D721Med (cell line): ENCODE measurements at regions not wholly inside any gene's neighbourhood (a gene's known extent, or its start where the extent isn't known, plus 50 kb on each side); places are given as distances from the start of the nearest gene placed in this dataset.

Source experiments
- DNase-seq: peaks from one replicate; pipeline ENCODE4 v3.0.0; 2011; ENCODE audit warnings: low spot score; ENCODE audit not compliant: insufficient read length
- FAIRE-seq: peaks from 2 replicates; lab custom pipeline; 2011; peaks lifted over from hg19 to GRCh38; lab: Jason Lieb, UNC
- CTCF ChIP-seq: IDR thresholded peaks from 2 replicates; pipeline ENCODE4 v1.5.1; 2012; ENCODE audit warnings: mild to moderate bottlenecking, control low read depth; ENCODE audit not compliant: insufficient read depth; ENCODE audit errors: missing control alignments

GRCh38 chr12:73361156-73361863 is 1089.1 kb downstream of the TRHDE start:
- DNase-seq (no peak), FAIRE-seq (no peak)
- no peak for TF ChIP-seq CTCF

GRCh38 chr12:73361864-73362230 is 1089.7 kb downstream of the TRHDE start:
- no peak for TF ChIP-seq CTCF
- no peak for DNase-seq
- no peak for FAIRE-seq

GRCh38 chr12:73362666-73363065 is 1090.5 kb downstream of the TRHDE start:
- DNase-seq (no peak), FAIRE-seq (no peak)
- no peak for TF ChIP-seq CTCF

- FAIRE-seq: no peak
- DNase-seq: no peak
- no peak for TF ChIP-seq CTCF
Observed at GRCh38 chr12:73372856-73373255, 1100.7 kb downstream of the TRHDE start.

- FAIRE-seq (no peak), DNase-seq (no peak)
- no peak for TF ChIP-seq CTCF
Observed at GRCh38 chr12:73374360-73374759, 1102.2 kb downstream of the TRHDE start.

GRCh38 chr12:73383584-73384222 is 1111.5 kb downstream of the TRHDE start:
- FAIRE-seq: no peak

More at GRCh38 chr12:73383584-73384222, 1111.5 kb downstream of the TRHDE start:
- TF ChIP-seq CTCF: no peak
- no peak for DNase-seq
